ENCODE measurements at regions not wholly inside any gene's neighbourhood (a gene's known extent, or its start where the extent isn't known, plus 50 kb on each side); places are given as distances from the start of the nearest gene placed in this dataset.

DNA sequence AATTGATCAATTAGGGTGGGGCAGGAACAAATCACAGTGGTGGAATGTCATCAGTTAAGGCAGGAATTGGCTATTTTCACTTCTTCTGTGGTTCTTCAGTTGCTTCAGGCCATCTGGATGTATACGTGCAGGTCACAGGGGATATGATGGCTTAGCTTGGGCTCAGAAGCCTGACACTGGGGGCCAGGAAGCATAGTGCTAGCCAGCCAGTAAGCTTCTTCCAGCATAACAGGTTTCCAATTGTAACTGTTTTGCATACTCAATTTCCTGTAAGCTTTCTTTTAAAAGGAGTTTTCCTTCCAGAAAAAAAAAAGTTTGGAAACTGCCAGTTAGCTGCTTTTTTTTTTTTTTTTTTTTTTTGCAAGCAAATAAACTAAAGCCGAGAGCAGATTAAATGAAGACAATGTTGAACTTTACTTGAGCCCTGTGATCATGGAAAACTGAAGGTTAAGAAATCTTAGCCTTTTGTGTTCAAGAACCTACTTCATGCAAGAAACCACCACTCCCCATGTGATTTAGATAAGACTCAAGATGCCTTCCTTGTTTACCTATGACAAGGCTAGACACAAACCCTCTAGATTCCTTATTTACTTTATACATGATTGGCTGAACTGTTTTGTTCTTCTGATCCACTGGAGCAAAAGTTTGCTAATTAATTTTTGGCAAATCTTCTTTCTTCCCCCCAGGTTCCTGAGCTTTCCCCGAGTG is 126.9 kb upstream of the LINC00305 start:
- no peak for DNase-seq

DNA sequence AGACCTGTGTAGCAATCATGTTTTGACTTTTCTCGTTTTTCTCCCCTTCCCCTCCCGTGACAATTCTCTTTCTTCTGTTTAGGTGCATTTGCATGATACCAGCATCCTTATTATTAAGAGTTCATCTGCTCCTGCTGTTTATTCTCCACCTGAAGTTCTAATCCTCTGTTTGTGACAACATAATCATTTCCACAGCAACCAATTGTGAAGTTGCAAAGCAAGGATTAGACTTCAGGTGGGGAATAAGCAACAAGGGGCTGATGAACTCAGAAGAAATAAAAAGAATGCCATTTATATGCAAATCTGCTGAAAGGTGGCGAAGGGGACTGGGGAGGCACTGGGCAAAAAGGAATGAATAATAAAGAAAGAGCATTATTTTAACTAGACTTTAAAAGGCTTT is 124.8 kb upstream of the LINC00305 start:
- DNase-seq = no peak

DNA sequence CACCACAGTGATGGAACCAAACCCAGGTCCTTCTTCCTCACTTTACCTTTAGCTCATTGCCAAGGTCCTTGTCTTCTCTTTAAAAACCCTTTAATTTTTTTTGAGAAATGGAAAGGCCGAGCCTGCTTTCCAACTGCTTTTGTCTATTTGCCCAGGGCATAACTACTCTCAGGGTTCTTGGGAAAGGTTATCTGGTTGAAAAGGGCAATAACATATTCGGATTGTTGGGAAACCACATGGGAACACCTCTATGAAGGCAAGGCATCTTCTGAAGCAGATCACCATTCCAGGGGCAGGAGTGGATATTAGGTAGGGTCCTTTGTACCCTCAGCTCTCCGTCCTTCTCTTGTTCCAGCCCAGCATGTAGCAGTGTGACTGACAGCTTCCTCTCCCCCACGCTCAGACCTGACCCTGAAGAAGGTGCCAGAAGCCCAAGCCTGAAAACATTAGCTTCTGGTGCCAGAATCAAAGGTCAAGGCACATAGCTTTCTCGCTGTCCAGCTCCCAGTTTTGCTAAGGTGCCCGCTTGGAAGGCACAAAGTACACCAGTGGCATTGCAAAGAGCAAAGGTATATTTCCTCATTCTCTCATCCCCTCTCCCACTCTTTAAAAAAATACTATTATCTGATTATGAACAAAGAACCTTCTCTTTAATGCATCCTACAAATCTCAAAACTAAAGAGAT is 123.2 kb upstream of the LINC00305 start:
- no peak for DNase-seq

DNA sequence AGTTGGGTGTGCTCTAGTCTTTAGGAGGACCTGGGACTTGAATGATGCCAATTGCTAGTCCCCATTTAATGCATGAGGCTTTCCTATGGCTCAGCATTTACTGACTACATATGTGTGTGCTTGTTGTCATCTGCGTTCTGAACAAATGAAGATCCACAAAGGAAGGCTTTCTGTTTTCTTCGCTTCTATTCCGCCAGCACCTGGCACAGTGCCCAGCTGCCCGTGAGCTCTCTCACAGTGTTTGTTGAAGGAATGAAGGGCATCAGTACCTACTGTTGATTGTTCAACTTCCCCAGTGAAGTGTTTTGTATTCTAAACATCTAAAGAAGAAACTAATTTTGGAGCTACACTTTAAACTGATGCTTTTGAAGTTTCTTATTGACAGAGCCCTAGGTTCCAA is 122.4 kb upstream of the LINC00305 start:
- no peak for DNase-seq

DNA sequence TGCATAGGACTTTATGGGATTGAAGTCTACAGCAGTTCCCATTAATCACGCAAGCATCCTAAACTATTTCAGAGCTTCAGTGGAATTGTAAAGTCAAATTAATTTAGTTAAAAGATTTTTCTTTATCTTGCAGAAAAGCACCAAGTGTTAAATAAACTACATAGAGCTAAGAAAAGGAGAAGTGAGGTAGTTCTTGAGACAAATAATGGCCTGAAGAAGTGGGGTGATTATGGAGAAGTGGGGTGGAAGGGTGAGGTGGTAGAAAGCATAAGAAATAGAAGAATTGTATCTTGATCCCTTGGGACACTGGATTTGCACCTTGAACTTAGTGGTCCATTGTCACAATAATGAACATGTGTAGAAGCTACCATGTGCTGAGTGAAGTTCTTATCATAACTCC is 121.7 kb upstream of the LINC00305 start:
- DNase-seq = no peak

DNA sequence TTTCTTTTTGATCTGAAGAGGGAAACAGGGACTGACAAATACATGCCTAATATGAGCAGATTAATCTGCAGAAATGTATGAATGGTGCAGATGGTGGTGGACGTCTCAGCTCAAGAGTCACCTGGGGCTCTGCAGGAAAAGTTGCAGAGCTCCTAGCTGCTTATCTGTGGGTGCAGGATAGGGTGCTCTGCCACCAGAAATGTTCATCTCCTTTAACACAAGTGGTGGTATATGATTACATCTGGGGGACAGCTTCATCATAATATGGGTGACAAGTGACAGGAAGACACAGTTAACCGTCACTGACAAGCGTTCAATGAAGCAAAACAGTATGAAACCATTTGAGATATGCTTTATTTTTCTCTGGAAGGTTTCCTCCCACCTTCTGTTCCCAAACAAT is 121.2 kb upstream of the LINC00305 start:
- no peak for DNase-seq

DNA sequence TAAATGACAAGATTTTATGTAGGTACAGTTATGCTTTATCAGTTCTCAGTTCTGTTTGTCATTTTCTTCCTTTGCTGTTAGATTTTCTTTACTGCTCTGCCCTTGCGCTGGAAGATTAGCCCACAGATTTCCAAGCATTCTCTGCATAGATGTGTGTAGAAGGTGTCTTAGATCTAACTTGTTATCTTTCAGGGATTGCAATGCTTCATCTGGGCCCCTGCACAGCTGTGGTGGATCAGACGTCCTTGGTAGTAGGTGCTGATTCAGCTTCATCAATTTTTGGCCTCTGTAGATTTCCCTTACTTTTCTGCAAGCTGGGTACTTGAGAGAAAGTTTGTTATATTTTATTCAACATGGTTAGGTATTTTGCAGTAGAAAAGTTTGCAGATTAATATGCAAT is 115.3 kb upstream of the LINC00305 start:
- DNase-seq = no peak

DNA sequence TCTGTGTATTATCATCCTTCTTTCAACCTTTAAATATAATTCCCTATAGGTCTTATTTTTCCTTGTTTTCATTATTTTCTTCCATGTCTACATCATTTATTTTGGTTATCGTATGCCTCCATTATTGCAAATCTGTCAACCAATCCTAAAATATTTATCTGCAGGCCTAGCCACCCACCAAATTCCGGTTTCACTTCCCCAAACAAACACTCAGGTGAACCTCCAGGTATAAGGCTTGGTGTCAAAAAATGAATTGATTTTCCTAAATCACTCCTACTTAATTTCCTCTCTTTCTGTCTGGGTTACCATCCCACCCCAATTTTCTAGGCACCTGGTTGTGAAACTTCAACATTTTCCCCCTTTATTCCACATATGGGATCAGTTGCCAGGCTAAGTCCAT is 111.9 kb upstream of the LINC00305 start:
- DNase-seq = no peak

DNA sequence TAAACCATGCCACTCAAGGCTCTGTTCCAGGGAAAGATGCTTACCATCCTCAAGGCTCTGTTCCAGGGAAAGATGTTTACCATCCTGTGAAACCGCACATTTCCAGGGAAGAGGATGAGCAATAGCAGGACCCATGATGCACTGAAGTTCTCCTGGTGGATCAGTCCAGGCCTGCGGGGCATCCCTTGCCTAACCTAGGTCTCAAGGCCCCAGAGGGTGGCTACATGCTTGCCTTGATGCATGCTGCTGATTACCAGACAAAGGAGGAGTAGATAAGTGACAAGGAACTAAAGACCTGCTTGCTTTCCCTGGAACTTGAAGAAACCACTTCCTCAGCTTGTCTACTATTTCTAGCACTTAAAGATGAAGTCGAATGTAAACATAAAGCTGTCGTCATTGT is 111.0 kb upstream of the LINC00305 start:
- no peak for DNase-seq

DNA sequence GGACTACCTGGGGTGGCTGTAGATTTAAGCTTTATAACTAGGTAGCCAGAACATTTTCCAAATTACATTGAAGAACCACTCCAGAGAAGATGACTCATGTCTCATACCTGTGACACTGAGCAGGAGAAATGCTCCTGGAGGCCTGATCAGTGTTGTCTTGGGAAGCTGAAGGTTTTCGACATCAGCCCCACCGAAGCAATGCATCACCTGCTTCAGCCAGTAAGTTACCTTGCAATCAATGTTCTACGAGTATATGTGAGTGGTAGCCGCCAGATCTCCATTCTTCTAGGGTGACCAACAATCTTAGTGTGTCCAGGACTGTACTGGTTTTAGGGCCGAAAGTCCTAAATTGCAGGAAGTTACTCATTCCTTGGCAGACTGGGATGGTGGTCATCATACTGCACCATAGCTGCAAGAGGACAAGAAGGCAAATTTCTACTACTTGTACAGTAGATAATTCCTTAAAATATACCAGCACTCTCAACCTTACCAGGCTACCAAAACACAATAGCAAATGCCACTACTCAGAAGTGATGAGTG is 109.3 kb upstream of the LINC00305 start:
- no peak for DNase-seq

DNA sequence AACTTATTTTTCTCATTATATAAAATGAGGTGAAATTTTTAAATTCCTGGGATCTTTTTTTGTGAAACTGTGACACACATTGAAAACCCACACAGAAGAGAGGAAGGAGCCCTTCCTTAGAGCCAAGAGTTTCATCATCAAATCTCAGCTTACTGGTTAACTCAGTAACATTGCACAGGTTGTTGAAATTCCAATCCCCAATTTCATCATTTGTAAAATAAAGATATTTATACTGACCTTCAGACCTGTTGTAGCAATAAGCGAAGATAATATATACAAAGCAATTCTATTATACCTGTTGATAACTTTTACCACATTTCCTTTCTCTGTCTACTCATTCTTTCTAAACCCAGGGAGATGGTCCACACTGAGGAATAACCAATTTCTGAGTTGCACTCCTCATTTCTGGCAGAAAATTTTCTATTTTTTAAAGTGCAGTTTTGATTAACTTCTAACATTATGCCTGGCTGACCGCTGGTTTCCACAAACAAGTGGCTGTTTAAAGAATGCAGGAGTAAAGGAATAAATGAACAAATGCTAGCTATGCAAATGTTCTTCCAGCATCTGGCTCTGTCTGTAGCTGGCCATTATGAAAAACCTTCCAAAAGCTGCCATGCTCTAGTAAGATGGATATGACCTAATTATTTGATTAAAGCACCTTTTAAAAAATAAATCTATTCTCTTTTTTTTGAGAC is 105.7 kb upstream of the LINC00305 start:
- DNase-seq = no peak

DNA sequence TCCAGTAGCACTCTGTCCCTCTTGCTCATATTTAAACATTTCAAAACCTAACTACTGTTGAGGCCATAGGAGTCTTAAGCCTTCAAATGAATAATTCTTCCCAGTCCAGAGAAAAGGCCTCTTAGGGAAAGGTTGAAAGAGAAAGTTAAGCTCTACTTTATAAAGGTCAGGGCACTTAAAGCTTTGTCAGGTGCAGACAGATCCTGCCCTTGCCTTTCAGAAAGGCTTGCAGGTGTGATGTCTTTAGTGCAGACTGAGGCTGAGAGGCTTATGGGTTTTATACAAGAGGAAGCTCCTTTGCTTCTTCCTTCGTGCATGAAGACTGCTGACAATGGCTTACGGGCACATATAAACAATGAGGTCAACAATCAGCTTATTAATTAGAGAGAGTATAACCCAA is 105.0 kb upstream of the LINC00305 start:
- DNase-seq = no peak

DNA sequence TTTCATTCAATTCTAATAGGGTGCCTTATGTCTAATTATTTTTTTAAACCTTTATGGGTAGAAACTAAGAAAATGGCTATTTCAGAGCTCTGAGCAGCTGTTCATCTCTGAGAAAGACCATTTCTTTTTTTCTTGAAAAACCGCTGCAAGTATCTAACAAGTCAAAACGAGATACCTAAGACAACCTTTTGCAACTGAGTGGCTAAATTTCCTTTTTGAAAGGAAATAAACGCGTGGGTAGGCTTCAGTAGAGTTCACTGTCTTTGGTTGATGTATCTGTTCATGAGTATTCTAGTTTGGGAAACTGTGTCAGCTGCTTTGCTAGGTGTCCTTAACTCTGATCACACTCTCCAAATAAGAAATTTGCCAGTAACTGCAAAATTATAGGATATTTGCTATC is 104.3 kb upstream of the LINC00305 start:
- DNase-seq = no peak

DNA sequence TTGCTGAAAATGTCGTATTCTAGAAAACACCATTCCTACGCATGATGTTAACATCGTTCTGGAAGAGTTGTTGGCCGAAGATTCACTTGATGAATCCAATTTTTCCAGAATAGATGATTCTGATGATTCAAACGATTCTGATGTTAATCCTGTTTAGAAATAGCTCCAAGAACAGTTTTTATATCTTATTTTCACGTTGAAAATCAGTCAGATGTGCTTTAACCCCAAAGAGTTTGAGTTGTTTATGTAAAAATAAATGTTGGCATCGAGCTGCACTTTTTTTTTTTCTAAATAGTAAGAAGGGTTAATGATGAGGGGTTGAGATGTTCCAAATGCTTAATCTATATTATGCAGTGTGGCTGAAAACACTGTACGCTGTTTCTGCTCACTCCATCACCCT is 99.9 kb upstream of the LINC00305 start:
- no peak for DNase-seq

DNA sequence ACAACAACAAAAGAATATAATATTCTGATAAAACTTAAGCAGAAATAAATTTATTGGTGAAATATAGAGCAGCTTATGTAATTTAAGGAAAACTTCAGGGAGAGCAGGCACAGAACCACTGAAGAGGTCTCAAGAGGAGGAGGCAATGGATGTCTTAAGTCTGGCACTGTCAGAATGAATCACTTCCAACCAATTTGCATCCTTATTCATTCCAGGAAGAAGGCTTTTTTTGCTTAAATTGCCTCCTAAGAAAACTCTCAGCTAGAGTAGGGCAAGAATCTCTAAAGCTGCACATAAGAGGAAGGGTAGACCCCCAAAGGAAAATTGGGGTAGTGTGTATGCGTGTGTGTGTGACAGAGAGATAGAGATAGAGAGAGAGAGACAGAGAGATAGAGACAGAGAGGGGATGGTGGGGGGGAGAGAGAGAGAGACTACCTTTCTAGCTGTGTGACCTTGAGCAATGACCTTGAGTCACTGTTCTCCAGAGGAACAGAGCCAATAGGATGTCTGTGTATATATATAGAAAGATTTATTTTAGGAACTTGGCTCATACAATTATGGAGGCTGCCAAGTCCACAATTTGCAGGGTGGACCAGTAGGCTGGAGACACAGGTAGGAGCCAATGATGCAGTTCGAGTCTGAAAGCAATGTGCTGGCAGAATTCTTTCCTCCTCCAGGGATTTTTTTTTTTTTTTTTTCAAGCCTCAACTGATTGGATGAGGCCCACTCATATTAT is 96.4 kb upstream of the LINC00305 start:
- peak; percentile 11 for DNase-seq

DNA sequence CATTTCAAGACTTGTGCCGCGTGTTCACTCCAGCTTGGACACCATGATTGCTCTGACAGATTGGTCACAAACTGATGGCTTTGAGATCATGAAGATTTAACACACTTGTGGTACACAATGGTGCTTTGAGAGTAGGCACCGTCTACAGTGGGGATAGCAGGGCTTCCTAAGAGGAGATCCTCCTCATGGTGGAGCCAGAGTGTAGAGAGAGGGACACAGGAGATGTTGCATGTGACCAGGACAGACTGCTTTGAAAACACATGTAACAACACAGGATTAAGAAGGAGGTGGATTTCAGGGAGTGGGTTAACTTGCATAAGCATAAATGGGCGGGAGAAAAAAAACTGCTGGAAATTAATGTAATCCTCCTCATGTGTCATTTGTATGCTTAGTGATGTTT is 95.7 kb upstream of the LINC00305 start:
- no peak for DNase-seq

DNA sequence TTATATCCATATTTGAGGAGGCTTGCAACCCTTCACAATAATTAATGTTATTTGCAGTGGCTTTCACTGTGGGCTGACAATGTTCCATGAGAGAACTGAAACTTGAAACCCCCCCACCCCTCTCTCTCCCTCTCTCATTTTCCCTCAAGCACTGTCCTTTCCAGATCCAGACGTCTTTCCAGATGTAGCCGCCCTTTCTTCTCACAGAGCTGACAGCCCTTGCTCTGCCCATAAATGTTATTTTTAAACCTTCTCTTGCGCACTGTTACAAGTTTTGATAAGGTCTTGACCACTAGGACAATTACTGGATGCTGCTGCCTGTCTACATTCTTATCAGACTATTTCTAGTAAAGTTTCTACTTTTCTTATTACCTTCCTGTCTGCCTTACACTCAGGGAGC is 91.4 kb upstream of the LINC00305 start:
- no peak for DNase-seq

DNA sequence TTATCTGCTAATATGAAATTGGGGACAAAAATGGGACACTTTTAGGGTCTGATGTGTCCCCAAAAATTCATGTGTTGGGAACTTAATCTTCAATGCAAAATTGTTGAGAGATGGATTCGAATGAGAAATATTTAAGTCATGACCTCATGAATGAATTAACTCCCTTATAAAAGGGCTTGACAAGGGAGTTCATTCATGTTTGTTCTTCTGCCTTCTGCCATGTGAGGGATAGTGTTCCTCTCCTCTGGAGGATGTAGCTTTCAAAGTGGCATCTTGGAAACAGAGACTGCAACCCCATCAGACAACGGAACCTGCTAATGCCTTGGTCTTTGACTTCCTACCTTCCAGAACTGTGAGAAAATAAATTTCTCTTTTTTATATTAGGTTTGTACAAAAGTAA is 89.2 kb upstream of the LINC00305 start:
- no peak for DNase-seq

DNA sequence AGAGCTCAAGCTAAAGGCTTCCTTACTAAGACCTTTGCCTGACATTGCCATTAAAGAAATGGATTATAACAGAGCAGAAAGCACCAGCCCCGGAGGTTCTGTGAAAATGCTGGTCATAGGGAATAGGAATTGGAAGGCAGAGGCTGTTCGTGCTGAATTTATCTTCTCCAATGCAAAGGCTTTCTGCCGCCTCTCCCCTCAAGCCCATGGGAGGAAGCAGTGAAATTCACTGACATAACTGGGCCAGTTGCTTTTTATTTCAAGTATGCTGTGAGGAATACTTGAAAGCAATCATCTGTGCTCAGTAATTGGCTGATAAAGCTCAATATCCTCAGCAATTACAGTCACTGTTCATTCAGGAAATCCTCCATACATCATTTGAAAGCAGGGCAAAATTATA is 85.4 kb upstream of the LINC00305 start:
- DNase-seq = no peak

DNA sequence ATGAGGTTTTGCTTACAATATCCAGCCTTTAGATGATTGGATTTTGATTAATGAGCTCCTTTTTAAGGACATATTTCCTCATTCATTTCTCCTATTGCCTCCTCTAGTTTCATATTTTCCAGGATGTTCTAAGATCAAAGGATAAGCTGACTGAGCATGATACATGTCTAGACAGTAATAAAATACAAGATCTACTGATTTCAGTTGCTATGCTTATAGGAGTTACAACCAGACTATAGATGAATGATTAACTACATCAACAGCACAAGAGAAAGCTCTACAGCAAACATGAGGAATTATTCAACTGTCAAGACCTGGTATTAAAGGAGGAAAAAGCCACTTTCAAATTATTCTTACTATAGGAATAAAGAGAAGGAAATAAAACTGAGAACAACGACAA is 85.0 kb upstream of the LINC00305 start:
- no peak for DNase-seq

DNA sequence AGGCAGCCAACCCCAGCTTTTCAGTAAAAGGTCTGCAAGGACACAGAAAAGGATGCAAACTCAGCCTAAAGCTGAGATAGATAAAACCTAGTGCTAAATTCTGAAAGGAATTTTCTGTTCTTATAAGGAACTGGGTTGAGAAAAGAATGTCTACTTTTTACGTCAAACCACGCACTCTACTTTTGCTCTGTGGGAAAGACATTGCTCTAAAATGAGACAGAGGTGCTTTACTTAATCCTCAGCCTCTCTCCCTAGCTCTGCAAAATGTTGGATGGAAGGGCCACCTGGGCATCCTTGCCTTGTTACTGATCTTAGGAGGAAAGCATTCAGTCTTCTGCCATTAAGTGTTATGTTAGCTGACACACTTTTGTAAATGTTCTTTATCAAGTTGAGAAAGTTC is 72.1 kb upstream of the LINC00305 start:
- DNase-seq = no peak

DNA sequence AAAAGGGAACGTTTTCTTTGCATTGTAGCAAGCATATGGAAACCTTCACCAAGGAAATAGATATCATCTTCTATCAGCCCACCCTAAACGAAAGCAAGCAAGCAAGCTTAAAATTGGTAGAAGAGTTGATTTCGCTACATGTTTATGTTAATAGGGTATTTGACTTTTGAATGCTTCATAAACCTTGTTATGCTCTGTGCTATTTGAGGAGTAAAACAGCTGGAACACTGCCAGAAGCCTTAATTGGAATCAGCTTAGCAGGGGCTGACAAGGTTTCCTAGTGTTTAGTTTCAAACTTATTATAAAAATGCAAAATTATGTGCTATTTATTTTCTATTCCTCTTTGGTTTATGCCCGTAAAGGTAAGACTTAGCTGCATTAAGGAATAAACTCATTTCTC is 70.6 kb upstream of the LINC00305 start:
- peak; percentile 11 for DNase-seq

DNA sequence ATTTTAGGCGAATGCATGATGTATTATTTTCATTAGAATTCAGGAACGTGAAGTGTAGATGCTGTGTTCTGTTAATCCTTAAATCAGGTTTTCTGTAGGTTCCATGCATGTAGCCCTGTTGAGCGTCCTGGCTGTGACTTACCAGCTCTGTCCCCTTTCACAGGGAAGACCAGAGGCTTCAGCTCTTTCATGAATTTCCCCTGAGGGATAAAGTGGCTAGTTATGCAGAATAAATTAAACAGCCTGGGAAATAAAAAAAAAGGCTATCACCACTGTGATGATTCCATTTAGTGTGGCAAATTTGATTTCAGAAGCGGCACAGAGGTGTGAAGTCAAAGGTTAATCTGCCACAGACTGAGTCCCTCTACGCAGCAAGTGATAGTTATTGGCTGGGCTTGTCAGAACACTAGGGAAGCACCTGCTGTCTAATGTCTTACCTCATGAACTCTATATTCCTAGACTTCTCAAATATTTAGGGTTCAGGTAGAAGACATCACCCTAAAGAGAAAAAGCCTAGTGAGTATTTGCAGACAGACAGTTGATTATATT is 61.6 kb upstream of the LINC00305 start:
- DNase-seq = no peak
